GM12875 (cell line): ENCODE measurements at regions not wholly inside any gene's neighbourhood (a gene's known extent, or its start where the extent isn't known, plus 50 kb on each side); places are given as distances from the start of the nearest gene placed in this dataset.

Experiments
- H3K4me3 ChIP-seq: one replicate; pipeline ENCODE4 v1.5.1; 2011; ENCODE audit warnings: low read depth, low read length, control low read depth
- TF ChIP-seq, protein P1 (sequence below): IDR thresholded peaks from 2 replicates; pipeline ENCODE4 v1.5.1; 2011; ENCODE audit warnings: low read depth, mild to moderate bottlenecking, control low read depth, inconsistent platforms, low read length, moderate library complexity, borderline replicate concordance; ENCODE audit not compliant: insufficient read depth

DNA sequence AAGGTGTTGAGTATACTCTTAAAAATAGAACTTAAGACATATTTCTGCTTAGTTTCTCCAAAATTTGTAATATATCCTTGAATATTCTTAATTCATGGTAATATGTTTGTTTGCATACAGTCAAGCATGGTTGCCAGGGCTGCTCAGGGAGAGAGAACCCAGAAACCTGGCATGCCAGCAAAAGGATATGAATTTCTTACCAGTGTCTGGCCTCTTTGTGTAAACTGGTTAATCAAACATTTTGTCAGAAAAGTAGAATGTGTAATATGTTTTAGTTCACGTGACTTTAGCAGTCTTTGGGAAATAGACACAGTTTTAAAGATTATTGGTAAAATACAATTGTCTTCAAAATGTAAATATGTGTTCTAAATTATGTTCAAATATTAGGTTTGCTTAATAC is 101.6 kb downstream of the AASDHPPT start:
- H3K4me3 ChIP-seq, result no peak overlapping the region

DNA sequence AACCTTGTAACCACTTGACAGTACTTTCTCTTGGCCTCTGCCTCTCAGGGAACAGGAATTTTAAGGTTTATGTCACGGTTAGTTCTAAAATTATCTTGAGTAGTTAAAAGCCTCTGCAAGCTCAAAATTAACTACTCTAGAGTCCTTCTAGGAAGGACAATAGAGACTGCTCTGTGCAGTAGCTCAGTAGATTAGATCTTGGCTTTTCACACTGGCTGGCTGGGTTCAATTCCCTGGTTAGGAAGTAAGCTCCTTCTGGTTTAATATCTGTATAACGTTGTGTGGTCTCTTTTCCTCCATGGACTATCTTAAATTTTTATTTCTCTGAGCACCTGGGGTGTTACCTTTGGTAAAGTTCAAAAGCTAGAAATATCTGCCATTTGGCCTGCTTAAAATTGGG is 109.2 kb downstream of the AASDHPPT start:
- TF ChIP-seq, protein P1, sequence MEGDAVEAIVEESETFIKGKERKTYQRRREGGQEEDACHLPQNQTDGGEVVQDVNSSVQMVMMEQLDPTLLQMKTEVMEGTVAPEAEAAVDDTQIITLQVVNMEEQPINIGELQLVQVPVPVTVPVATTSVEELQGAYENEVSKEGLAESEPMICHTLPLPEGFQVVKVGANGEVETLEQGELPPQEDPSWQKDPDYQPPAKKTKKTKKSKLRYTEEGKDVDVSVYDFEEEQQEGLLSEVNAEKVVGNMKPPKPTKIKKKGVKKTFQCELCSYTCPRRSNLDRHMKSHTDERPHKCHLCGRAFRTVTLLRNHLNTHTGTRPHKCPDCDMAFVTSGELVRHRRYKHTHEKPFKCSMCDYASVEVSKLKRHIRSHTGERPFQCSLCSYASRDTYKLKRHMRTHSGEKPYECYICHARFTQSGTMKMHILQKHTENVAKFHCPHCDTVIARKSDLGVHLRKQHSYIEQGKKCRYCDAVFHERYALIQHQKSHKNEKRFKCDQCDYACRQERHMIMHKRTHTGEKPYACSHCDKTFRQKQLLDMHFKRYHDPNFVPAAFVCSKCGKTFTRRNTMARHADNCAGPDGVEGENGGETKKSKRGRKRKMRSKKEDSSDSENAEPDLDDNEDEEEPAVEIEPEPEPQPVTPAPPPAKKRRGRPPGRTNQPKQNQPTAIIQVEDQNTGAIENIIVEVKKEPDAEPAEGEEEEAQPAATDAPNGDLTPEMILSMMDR, result no peak

More for the DNA sequence above, 101.6 kb downstream of the AASDHPPT start:
- TF ChIP-seq, protein P1, result no peak

DNA sequence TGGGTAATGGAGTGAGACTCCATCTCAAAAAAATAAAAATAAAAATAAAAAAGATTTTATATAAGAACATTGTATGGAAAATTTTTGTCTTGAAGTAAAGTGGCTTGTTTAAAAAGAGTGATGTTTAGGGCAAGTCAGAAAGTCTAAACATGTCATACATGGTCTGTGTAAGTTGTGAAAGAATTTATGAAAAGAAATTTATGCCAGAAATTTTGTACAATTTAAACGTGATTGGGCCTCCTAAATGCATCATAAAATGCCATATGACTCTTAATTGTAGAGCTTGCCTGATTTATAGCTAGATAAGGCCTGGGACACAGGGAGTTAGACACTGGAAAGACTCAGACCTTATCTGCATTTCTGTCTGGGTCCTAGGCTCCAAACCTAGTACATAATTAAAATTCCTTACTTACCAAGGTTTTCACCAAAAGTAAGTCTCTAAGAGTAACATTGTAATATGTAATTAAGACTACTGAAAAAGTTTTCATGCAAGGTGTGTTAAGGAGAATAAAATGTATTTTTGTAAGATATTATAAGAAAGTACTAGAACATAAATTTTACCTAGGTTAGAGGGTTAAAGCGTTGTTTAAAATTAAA is 110.5 kb downstream of the AASDHPPT start:
- no peak overlapping the region for H3K4me3 ChIP-seq
- TF ChIP-seq, protein P1, result no peak

More for the DNA sequence above, 109.2 kb downstream of the AASDHPPT start:
- H3K4me3 ChIP-seq, result no peak overlapping the region

DNA sequence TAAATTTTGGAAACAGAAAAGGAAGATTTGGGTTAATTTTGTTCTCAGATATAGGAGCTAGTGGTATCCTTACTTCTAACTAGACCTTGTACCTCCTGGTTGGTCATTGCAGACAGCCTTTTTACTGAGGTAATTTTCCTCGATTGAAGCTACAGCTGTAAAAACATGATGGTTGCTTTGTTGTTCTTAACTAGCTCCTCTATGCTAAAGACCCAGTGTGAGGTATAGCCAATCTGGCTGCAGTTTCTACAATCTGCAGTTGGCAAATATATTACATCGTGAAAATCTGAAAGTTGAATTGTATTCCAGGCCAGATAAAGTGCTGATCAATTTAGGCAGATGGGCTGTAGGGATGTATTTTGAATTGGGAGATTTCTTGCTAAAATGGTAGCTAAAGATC is 116.5 kb downstream of the AASDHPPT start:
- H3K4me3 ChIP-seq, result no peak overlapping the region
- TF ChIP-seq, protein P1, result no peak

DNA sequence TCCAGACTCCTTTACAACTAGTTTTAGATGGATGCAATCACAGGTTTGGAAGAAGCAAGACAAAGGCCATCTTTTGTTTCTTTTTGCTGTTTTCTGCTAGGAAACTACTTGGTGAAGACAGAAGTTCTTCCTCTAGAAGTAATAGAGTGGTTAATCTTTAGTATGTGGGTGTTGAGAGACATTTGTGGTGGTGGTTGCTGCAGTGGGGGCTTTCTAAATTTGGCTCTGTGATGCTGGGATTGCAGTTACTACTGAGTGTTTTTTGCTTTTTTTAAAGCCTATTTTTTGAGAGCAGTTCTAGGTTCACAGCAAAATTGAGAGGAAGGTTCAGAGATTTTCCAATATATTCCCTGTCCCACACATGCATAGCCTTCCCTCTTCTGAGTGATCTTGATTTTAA is 120.0 kb downstream of the AASDHPPT start:
- H3K4me3 ChIP-seq, result no peak overlapping the region
- TF ChIP-seq, protein P1, result no peak

DNA sequence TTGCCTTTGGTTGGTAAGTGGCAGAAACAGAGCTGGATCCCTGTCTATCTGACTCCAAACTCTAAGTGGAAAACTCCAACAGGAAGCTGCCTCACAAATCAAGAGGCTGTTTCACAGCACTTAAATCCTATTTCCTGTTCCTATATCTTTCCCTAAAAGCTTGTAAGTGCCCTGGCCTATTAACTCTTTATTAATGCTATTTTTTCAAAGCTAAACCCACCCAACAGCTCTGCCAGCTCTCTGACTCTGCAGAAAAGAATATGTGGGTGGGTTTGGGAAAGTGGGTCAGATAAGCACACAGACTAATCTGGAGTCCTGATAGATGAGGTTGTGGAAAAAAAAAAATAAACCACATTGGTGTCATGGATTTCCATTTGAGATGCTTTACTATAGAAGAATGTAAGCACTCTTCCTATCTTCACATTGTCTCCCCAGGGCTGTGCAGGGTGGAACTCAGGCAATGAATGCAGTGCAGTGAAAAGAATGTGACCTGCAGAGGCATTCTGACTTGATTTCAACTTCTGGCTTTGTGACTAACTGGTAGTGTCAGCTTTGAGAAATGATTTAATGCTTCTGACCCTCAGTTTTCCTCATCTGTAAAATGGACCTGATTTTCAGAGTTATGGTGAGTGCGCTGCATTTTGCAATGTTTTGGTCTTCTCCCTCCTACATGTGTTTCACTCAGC is 125.6 kb downstream of the AASDHPPT start:
- H3K4me3 ChIP-seq, result no peak overlapping the region
- TF ChIP-seq, protein P1, result no peak

DNA sequence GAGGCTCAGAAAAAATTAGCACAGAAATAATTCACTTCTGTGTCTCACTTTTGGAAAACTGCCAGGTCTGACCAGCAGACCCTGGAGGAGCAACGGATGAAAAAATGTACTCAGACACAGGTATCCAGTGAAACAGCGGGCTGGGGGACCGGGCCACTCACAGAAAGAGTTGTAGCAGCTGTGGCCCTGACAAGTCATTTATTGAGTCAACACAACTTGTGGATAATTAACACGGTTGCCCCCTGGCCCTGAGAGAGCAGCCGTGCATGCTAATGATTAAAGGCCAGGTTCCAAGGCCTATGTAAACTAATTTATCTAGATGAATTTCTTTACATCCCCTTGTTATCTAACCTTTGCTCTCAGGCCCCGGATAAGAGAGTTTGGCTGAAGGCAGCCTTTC is 131.3 kb downstream of the AASDHPPT start:
- no peak overlapping the region for H3K4me3 ChIP-seq

More for the DNA sequence above, 131.3 kb downstream of the AASDHPPT start:
- TF ChIP-seq, protein P1, result no peak
